Activated T-helper 2 cell treated with anti-CD3 and anti-CD28 coated beads, Interferon-gamma antibody, Interleukin-2, Interleukin-4, amounts not matched to agents 10 μg/mL and 5 μg/mL and 100 μg/mL, durations not matched to agents 14 hours and 24 hours and 36 hours (primary cell): ENCODE measurements at regions not wholly inside any gene's neighbourhood (a gene's known extent, or its start where the extent isn't known, plus 50 kb on each side); places are given as distances from the start of the nearest gene placed in this dataset.

Source experiments
- DNase-seq: peaks from one replicate; pipeline ENCODE4 v3.0.0; 2021; ENCODE audit warnings: low spot score
- H3K27ac Mint-ChIP-seq: one replicate; pipeline ENCODE4 v1.8.0; 2021; ENCODE audit warnings: mixed read lengths
- H3K27me3 Mint-ChIP-seq: one replicate; pipeline ENCODE4 v1.8.0; 2021; ENCODE audit warnings: low read depth, mixed read lengths
- H3K36me3 Mint-ChIP-seq: one replicate; pipeline ENCODE4 v1.8.0; 2021; ENCODE audit warnings: low read depth, mixed read lengths
- H3K4me1 Mint-ChIP-seq: one replicate; pipeline ENCODE4 v1.8.0; 2021; ENCODE audit warnings: low read depth, mixed read lengths
- H3K4me3 Mint-ChIP-seq: one replicate; pipeline ENCODE4 v1.8.0; 2021; ENCODE audit warnings: low read depth, mild to moderate bottlenecking, moderate library complexity, mixed read lengths
- H3K9me3 Mint-ChIP-seq: one replicate; pipeline ENCODE4 v1.8.0; 2021; ENCODE audit warnings: mixed read lengths
- intact Hi-C: fragments of 100-400 bp; cut with micrococcal nuclease; formaldehyde crosslinking; loops from one replicate; pipeline ENCODE4 v1.15.1; 2023

DNA sequence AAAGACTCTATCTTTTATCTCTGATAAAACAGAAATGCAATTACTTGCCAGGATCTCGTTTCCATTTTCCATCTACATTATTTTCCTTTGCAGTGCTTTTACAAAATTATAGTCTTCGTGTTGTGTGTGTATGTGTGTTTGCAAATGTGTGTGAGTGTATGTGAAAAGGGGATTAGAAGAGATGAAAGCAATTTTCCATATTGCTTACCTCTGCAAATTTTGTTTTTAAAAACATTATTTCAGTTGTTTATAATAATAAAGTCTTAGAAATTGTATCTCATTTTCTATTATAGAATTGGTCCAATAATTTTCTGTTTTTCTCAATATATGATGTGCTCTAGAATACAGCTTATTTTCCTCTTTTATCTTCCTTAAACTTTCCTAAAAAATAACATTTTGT, 421.3 kb upstream of the ANKRD30A start:
- peaks cover 34% of the 10 kb centered on the region for H3K9me3 Mint-ChIP-seq
- no peaks in the 10 kb centered on the region for H3K4me1 Mint-ChIP-seq
- H3K27ac Mint-ChIP-seq = no peak overlapping the region
- no peak overlapping the region for H3K4me3 Mint-ChIP-seq
- H3K27me3 Mint-ChIP-seq = no peaks in the 10 kb centered on the region
- H3K36me3 Mint-ChIP-seq = no peaks in the 10 kb centered on the region
- intact Hi-C loops = no loop called here
- no peak for DNase-seq

DNA sequence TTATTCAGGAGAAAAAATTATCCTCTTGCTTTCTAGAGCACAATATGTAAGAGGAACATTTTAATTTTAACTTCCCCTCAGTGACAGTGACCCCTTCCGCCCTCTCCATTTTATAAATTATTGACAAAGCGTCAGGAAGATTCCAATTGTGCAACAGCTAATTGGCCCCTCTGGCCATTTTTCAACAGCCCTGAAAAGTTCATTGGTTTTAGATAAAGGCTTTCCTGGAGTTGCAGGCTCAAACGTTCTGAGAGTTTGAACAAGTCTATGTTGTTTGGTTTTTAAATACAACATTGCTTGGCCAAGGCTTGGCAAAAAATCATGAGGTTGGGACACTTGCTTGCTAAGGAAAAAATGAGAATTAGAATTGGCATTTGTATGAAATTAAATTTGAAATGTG, 422.2 kb upstream of the ANKRD30A start:
- Mint-ChIP-seq H3K27ac (no peak overlapping the region), H3K4me1 (no peaks in the 10 kb centered on the region), H3K4me3 (no peak overlapping the region), H3K9me3 (peaks cover 40% of the 10 kb centered on the region), H3K27me3 (no peaks in the 10 kb centered on the region), H3K36me3 (no peaks in the 10 kb centered on the region)
- intact Hi-C loops = no loop called here
- DNase-seq = no peak

DNA sequence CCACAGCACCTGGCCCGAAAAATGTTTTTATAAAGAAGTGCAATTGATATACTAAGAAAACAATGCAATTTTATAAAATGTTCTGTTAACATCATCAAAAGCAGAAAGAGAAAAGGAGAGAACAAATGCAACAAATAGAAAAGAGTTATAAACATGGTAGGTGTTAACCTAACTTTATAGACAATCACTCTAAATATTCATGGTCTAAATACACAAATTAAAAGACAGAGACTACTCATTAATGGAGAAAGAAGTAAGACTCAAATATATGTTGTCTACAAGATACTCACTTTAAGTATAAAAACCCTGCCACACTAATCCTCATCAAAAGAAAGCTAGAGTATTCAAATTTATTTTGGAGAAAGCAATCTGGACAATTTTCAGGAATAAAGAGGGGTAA, 425.3 kb upstream of the ANKRD30A start:
- H3K9me3 Mint-ChIP-seq = peaks cover 35% of the 10 kb centered on the region
- intact Hi-C loops = no loop called here
- DNase-seq = no peak

DNA sequence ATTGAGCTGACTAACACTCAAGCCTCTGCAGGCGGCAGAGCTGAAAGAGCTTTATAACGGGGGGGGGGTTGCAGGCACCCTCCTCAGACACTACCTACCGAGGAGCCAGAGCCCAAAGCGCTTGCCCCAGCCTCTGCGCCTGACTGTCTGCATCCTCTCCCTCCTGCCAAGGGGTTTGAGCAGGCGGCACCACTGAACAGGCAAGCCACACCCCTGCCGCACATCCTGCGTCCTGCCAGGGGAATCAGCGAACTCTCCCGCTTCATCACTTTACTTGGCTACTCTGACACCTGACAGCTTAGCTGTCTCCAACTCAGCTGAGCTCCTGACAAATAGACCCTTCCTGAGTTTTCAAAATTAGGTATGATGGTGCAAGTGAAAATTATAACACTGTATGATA, 432.6 kb upstream of the ANKRD30A start:
- Mint-ChIP-seq H3K27ac (no peak overlapping the region), H3K4me3 (no peak overlapping the region), H3K9me3 (peaks cover 40% of the 10 kb centered on the region), H3K36me3 (no peaks in the 10 kb centered on the region), H3K27me3 (no peaks in the 10 kb centered on the region), H3K4me1 (no peaks in the 10 kb centered on the region)
- intact Hi-C loops = no loop called here
- DNase-seq = no peak

More for the DNA sequence above, 425.3 kb upstream of the ANKRD30A start:
- H3K27me3 Mint-ChIP-seq = no peaks in the 10 kb centered on the region
- no peaks in the 10 kb centered on the region for H3K36me3 Mint-ChIP-seq
- no peaks in the 10 kb centered on the region for H3K4me1 Mint-ChIP-seq
- no peak overlapping the region for H3K27ac Mint-ChIP-seq
- H3K4me3 Mint-ChIP-seq = no peak overlapping the region

DNA sequence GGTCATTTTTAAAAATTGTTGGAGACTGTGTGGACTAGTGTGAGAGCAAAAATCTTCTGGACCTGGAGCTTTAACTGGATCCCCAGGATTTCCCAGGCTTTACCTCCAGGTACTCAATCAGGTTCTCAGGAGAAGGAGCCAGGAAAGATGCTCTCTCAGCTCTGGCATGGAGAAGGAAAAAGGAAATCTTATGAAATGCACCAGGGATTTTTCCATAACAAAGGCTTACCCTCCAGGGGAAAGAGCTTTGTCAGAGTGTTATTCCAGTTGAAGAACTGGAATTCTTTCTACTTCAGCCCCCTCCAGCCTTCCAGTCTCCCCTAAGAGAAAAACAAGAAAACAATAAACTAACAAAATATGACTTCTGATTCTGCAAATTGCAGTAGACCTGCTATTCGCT, 436.7 kb upstream of the ANKRD30A start:
- Mint-ChIP-seq H3K4me3 (no peak overlapping the region), H3K4me1 (no peaks in the 10 kb centered on the region), H3K36me3 (no peaks in the 10 kb centered on the region), H3K9me3 (peaks cover 16% of the 10 kb centered on the region), H3K27ac (no peak overlapping the region), H3K27me3 (no peaks in the 10 kb centered on the region)
- DNase-seq = no peak
- intact Hi-C loops = no loop called here

DNA sequence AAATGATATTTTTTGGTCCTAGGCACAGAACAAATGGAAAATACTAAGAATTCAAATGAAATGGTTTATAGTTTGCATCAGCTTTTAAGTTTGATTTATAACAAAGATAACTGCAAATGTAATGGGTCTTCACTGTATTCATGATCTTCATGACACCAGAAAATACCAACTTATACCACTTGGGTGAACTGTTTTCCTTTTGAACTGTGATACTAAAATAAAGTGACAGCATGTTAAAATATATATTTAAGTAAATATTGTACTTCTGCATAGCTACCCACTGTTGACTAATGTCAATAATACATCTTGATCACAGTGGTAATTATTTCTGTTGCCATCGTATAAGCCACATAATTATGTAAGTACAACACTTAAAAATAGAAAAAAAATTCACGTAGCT, 442.0 kb upstream of the ANKRD30A start:
- H3K36me3 Mint-ChIP-seq = no peaks in the 10 kb centered on the region
- H3K27me3 Mint-ChIP-seq = no peaks in the 10 kb centered on the region
- intact Hi-C loops = no loop called here
- H3K27ac Mint-ChIP-seq = no peak overlapping the region
- no peak overlapping the region for H3K4me3 Mint-ChIP-seq
- DNase-seq = no peak
- peaks cover 12% of the 10 kb centered on the region for H3K9me3 Mint-ChIP-seq
- no peaks in the 10 kb centered on the region for H3K4me1 Mint-ChIP-seq

DNA sequence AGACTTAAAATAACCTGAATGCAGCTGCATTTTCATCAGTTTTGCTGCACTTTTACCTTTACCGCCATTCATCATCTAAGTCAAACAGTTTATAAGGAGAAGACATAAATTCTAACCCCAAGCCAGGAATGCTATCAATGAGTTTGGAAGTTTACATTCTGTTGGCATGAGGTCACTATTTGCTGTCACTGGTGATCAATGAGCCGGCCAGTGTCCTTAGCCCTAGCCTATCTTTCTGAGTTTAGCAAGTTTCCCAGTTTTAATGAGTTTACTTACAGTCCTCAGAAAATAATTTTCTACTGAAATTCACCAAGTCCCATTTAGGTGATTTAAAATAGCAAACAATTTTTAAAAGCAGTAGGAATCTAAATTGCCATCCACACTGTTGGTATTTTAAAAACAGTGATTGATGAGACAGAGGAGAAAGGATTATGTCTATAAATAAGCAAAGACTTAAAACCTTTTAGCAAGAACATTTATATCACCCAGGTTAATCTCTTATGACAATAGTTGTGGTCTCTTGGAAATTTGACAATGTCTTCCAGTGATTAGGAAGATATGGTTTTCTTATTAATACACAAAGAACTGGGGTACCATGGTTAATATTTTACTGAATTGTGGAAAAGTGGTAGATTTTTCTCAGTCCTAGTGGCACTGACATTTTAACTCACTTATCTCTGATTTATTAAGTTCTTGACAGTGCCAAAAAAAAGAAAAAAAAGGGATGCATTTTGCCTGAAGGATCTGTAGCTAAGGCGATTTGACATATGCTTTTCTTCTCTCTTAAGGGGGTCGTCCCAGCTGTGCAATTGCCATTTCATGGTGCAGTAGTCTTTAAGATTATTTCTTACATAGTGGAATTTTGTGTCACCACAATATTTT, 443.4 kb upstream of the ANKRD30A start:
- Mint-ChIP-seq H3K27ac (no peak overlapping the region), H3K36me3 (no peaks in the 10 kb centered on the region), H3K27me3 (no peaks in the 10 kb centered on the region), H3K9me3 (peaks cover 12% of the 10 kb centered on the region), H3K4me3 (no peak overlapping the region), H3K4me1 (no peaks in the 10 kb centered on the region)
- intact Hi-C loops = no loop called here
- DNase-seq = no peak

DNA sequence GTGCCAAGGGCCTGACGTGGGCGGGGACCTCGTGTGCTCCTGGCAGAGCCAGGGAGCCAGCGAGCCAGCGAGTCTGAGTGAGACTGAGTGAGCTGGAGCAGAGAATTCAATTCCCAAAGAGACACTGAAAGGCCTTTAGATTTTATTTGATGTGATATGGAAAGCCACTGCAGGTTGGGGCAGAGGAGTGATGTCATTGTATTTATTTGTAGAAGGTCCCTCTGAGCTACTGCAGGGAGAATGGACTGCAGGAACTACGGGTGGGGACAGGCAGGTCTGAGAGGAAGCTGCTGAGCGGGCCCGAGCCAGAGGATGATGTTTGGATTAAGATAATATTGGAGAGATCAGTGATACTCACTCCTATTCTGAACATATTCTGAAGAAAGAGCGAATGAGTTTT, 445.8 kb upstream of the ANKRD30A start:
- Mint-ChIP-seq H3K36me3 (no peaks in the 10 kb centered on the region), H3K4me1 (no peaks in the 10 kb centered on the region), H3K4me3 (no peak overlapping the region), H3K27me3 (no peaks in the 10 kb centered on the region), H3K27ac (no peak overlapping the region), H3K9me3 (peaks cover 25% of the 10 kb centered on the region)
- DNase-seq = no peak
- intact Hi-C loops = no loop called here

DNA sequence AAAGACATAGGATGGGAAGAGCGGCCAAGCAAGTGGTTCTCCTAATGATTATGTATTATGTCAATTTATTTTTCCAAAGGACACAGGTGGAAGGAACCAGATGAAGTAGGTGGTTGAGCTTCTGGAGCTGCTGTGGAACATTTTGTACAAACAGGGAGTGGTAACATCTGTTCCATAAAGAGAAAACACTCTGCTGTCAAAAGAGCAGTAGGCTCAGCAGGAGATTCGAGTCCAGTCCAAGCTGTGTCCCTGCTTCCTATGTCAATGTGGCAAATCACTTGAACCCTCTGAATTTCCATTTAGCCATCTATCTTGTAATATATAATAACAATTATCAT, 448.0 kb upstream of the ANKRD30A start:
- H3K4me3 Mint-ChIP-seq = no peak overlapping the region
- H3K9me3 Mint-ChIP-seq = peaks cover 33% of the 10 kb centered on the region
- no peaks in the 10 kb centered on the region for H3K36me3 Mint-ChIP-seq
- H3K27me3 Mint-ChIP-seq = no peaks in the 10 kb centered on the region
- no peak for DNase-seq
- intact Hi-C loops = no loop called here
- no peak overlapping the region for H3K27ac Mint-ChIP-seq
- H3K4me1 Mint-ChIP-seq = no peaks in the 10 kb centered on the region

DNA sequence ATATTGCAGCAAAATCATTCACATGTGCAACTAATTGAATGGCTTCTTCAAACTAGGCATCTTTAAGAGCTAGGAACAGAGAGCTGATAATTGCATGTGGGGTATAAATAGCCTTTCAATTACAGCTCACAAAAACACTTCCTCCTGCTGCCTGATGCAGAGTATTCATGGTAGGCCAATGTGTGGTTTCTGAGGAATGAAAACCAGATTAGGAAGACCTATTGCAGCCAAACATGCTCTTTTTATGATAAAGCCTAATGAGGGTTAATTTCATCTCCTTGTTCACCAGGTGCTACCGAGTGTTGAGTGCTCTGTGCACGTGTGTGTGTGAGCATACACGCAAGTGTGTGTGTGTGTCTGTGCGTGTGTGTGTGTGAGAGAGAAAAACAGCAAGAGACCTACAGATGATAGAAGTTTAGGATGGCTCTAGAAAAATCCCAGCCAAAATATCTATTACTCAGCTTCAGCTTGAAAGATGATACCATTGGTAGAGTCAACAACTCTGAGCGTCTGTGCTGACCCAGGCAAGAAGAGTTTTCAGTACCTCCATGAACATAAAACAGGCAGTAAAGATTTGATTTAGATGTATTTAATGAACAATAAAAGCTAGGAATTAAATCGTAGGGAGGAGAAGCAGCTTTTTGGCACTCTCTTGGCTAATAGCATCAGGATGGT, 448.5 kb upstream of the ANKRD30A start:
- H3K27ac Mint-ChIP-seq = no peak overlapping the region
- no peak for DNase-seq
- intact Hi-C loops = no loop called here
- H3K36me3 Mint-ChIP-seq = no peaks in the 10 kb centered on the region
- no peaks in the 10 kb centered on the region for H3K4me1 Mint-ChIP-seq
- no peak overlapping the region for H3K4me3 Mint-ChIP-seq
- no peaks in the 10 kb centered on the region for H3K27me3 Mint-ChIP-seq
- peaks cover 34% of the 10 kb centered on the region for H3K9me3 Mint-ChIP-seq

DNA sequence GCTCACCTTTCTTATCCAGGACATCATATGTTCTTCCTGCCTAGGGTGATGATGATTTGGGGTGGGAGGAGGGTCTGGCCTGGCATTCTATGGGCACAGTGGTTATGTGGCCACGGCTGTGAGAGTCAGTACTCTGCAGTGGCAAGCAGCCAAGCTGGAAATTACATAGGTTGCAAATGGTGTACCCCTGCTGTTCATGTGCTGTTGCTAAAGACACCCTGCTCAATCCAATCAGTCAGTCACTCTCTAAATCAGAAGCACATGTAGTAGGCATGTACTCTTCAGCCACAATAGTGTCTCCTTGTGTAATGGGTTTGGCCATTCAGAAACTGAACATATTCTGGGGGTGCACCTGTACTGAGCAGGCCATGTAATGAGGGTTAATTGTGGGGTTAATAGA, 449.1 kb upstream of the ANKRD30A start:
- Mint-ChIP-seq H3K27ac (no peak overlapping the region), H3K4me1 (no peaks in the 10 kb centered on the region), H3K27me3 (no peaks in the 10 kb centered on the region), H3K9me3 (peaks cover 36% of the 10 kb centered on the region), H3K4me3 (no peak overlapping the region), H3K36me3 (no peaks in the 10 kb centered on the region)
- no peak for DNase-seq
- intact Hi-C loops = no loop called here

DNA sequence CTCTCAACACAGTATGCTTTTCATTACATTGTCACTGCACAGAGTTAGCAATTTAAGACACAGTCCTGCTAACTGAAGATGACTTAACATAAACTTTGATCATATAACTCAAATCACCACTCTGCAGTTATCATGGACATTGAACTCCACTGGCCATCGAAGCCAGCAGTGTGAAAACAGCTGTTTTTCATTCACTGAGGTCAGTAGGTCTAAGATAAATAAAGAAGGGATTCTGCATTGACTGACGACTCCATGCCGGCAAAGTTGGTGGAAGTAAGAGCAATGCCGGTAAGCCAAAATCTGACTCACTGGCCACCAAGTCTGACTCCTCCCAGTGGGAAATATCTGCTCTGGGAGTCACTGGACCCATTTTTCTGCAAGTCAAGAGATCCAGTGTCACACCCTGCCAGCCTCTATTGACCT, 449.9 kb upstream of the ANKRD30A start:
- Mint-ChIP-seq H3K4me3 (no peak overlapping the region), H3K27ac (no peak overlapping the region), H3K9me3 (peaks cover 30% of the 10 kb centered on the region), H3K36me3 (no peaks in the 10 kb centered on the region), H3K27me3 (no peaks in the 10 kb centered on the region), H3K4me1 (no peaks in the 10 kb centered on the region)
- DNase-seq = no peak
- intact Hi-C loops = no loop called here

DNA sequence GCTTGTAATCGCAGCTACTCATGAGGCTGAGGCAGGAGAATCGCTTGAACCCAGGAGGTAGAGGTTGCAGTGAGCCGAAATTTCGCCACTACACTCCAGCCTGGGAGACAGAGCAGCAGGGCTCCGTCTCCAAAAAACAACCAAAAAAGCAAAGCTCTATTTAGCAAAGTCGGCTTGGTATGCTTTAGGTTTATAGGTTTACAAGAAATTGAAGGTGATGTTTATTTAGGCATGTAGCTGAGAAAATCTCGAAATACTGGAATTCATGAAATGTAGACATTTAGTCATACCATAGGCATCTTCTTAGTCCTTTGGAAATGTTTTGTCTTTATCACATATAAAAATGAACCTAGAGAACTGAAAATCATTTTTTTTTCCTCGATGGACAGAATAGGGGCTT, 453.8 kb upstream of the ANKRD30A start:
- no peaks in the 10 kb centered on the region for H3K4me1 Mint-ChIP-seq
- intact Hi-C loops = no loop called here
- H3K9me3 Mint-ChIP-seq = peaks cover 37% of the 10 kb centered on the region
- H3K4me3 Mint-ChIP-seq = no peak overlapping the region
- no peak for DNase-seq
- no peak overlapping the region for H3K27ac Mint-ChIP-seq
- H3K36me3 Mint-ChIP-seq = no peaks in the 10 kb centered on the region
- no peaks in the 10 kb centered on the region for H3K27me3 Mint-ChIP-seq
